ENCODE measurements at regions not wholly inside any gene's neighbourhood (a gene's known extent, or its start where the extent isn't known, plus 50 kb on each side); places are given as distances from the start of the nearest gene placed in this dataset.
"Not testable (repeated sequence)": the region's sequence is repeated elsewhere in the genome, so short reads cannot be mapped to it uniquely, and the experiment has no call there.

- no peak for DNase-seq
Measured at GRCh38 chr10:124262971-124263370, 155.8 kb downstream of the OAT start.

- no peak for DNase-seq
Measured at GRCh38 chr10:124262234-124262865, 156.4 kb downstream of the OAT start.

- DNase-seq = no peak
Measured at GRCh38 chr10:124259139-124259825, 159.4 kb downstream of the OAT start.

- DNase-seq = no peak
Measured at GRCh38 chr10:124257781-124258180, 160.9 kb downstream of the OAT start.

GRCh38 chr10:124256151-124256550 lies 162.6 kb downstream of the OAT start:
- no peak for DNase-seq

GRCh38 chr10:124255556-124255955 lies 162.2 kb upstream of the CHST15 start:
- no peak for DNase-seq

- no peak for DNase-seq
Measured at GRCh38 chr10:124254490-124254889, 161.1 kb upstream of the CHST15 start.

- DNase-seq = no peak
Measured at GRCh38 chr10:124253006-124253405, 159.6 kb upstream of the CHST15 start.

GRCh38 chr10:124252097-124252715 lies 158.8 kb upstream of the CHST15 start:
- DNase-seq = no peak

GRCh38 chr10:124251317-124252065 lies 158.1 kb upstream of the CHST15 start:
- no peak for DNase-seq

GRCh38 chr10:124250506-124250905 lies 157.1 kb upstream of the CHST15 start:
- peak; percentile 8 for DNase-seq

GRCh38 chr10:124249812-124250432 lies 156.5 kb upstream of the CHST15 start:
- DNase-seq = no peak

GRCh38 chr10:124249196-124249595 lies 155.8 kb upstream of the CHST15 start:
- no peak for DNase-seq

GRCh38 chr10:124248056-124249045 lies 155.0 kb upstream of the CHST15 start:
- no peak for DNase-seq

- DNase-seq = no peak
Measured at GRCh38 chr10:124245806-124246440, 152.5 kb upstream of the CHST15 start.

- DNase-seq = no peak
Measured at GRCh38 chr10:124245191-124245590, 151.8 kb upstream of the CHST15 start.

- no peak for DNase-seq
Measured at GRCh38 chr10:124244256-124244877, 151.0 kb upstream of the CHST15 start.

- no peak for DNase-seq
Measured at GRCh38 chr10:124243702-124244121, 150.3 kb upstream of the CHST15 start.

GRCh38 chr10:124242791-124243190 lies 149.4 kb upstream of the CHST15 start:
- no peak for DNase-seq

- DNase-seq = no peak
Measured at GRCh38 chr10:124242365-124242764, 149.0 kb upstream of the CHST15 start.

GRCh38 chr10:124241510-124241909 lies 148.1 kb upstream of the CHST15 start:
- not testable (repeated sequence) for DNase-seq

All from NCI-H2171 (cell line).